NCI-H2107 treated with DMSO at 0.1 percent for 48 hours (cell line): ENCODE measurements at regions not wholly inside any gene's neighbourhood (a gene's known extent, or its start where the extent isn't known, plus 50 kb on each side); places are given as distances from the start of the nearest gene placed in this dataset.

ENCODE experiments used
- DNase-seq: peaks from one replicate; lab custom pipeline; 2025; ENCODE audit not compliant: unreplicated experiment; lab: John Stamatoyannopoulos, UW

DNA sequence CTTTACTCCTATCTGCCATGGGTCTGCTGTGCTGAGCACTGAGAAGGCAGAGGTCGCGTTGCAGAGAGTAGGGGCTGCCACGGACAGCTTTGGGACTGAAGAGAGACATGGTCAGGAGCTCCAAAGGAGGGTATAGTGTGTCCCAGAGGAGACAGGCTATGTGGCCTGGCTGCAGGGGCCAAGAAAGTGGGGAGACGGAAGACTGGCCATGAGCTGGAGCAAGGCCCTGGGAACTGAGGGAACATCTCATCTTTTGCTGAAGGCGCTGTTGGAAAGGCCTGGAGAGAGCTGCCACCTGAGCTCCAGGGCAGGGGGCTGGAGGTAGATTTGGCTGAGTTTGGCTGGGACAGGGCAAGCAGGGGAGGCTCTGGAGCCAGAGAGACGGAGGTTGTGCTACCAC is 55.8 kb upstream of the AJAP1 start:
- DNase-seq = no peak

DNA sequence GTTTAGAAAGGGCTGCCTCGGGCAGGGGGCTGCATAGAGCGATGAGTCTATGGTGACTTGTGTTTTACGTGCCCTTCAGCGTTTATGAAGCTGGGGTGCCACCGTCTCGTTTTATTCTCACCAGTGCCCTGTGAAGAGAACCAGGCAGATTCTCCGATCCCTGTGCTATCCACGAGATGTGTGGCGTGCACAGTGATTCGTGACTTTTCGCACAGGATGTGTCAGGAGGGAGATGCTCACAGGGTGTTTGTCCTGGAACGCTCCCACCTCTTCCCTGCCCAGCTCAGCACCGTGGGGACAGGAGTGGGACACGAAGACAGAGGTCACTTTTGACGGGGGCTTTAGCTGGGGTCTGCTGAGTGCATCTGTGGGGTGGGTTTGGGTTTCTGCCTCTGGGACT is 54.9 kb upstream of the AJAP1 start:
- no peak for DNase-seq

DNA sequence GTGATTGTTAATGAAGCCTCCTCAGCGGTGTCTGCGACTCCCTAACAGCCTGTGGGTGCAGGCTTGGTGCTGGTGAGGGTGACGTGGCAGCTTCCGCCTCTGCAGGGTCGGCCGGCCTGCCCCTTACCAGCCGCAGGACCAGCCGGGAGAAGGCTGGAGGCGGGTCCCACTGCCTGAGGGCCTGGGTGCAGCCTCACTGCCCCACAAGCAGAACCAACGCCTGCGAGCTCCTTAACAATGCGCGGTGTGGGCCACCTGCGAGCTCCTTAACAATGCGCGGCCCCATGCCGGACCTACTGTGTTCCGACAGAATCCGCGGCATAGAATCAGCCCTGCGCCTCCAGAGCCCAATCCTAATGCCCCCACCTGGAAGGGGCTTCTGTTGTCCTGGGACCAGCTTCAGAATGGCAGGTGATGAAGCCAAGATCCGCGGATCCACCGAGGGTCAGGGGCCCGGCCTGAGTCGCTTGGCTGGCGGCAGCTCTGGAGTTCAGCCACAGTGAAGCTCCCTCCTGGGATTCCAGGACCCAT is 54.4 kb upstream of the AJAP1 start:
- DNase-seq = no peak

DNA sequence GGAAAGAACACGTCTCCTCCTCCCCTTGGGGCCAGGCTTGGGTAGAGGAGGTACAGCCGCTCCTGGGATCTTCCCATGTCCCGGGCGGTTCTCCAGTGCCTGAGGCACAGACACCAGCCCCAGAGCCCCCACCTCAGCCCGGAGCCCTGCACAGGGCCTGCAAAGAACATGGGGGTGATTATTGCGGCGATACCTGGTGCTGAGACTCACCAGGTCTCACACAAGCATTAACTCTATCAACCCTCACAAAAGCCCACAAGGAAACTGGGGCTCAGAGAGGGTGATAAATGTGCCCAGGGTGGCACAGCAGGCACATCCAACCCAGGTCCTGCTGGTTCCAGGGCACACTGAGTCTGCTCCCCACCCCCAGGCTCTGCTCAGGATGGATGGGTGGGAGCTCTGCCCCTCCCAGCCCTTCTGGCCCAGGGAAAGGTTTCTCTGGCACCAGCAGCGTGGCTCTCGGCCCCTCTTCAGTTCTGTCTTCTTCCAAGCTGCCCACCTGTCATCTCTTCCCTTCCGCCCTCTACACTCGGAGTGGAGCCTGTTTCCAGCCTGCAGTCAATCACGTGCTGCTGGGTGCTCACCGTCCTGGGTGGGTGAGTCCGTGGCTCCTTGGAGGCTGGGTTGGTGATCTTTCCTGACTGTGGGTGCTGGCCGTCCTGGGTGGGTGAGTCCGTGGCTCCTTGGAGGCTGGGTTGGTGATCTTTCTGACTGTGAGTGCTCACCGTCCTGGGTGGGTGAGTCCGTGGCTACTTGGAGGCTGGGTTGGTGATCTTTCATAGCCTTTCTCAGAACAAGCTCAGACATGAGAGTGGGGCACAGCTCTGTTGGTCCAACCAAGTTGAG is 53.6 kb upstream of the AJAP1 start:
- no peak for DNase-seq

DNA sequence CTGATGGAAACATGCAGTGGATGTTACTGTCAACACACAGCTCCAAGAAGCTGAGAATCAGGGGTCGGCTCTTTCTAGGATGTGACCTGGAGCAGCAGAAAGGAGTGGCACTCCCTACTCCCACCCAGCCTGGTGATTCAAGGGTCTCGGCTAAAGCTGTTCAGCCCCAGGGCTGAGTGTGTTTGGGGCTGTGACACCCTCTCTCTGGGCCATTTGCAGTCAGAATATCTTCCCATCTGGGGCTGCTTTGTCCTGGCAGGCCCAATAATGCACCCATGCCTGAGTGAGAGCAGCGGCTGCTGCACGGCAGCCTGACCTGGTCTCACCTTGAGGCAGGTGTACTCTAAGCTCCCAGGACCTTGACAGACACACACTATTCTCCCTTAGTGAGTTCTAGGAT is 52.5 kb upstream of the AJAP1 start:
- DNase-seq = no peak

DNA sequence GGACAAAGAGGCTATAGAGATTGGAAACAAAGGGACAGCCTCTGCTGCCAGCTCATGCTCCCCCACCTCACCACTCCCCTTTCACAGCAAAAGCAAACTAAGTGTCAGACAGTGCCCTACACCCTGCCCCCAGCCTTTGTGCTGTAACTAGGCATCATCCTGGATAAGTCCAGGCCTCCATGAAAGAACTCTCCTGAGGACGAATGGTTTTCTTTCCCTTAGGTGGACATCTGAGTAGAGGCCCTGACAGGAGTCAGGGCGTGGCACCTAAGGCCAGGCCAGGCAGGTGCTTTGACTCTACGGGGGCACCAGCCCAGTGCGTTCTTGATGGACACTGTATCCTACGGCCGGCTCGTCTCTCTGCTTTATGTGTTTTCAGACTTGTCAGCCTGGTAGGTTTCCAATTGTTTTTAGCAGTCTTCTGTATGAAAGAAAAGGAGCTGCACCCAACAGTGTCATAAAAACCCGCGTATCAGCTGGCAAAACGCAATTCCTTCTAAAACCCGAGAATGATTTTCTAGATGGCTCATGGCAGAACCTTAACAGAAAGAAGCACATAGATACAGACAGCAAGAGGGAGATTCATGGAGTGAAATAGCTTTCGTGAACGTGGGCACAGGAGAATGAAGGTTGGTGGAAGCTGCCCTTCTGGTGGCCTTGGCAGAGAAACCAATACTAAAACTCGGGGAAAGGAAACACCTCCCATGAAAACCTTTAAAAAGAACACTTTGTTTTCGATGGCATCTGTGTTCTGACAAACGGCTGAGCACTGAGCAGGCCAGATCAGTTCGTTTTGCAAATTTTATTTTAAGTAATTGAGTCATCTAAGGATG is 51.7 kb upstream of the AJAP1 start:
- no peak for DNase-seq

DNA sequence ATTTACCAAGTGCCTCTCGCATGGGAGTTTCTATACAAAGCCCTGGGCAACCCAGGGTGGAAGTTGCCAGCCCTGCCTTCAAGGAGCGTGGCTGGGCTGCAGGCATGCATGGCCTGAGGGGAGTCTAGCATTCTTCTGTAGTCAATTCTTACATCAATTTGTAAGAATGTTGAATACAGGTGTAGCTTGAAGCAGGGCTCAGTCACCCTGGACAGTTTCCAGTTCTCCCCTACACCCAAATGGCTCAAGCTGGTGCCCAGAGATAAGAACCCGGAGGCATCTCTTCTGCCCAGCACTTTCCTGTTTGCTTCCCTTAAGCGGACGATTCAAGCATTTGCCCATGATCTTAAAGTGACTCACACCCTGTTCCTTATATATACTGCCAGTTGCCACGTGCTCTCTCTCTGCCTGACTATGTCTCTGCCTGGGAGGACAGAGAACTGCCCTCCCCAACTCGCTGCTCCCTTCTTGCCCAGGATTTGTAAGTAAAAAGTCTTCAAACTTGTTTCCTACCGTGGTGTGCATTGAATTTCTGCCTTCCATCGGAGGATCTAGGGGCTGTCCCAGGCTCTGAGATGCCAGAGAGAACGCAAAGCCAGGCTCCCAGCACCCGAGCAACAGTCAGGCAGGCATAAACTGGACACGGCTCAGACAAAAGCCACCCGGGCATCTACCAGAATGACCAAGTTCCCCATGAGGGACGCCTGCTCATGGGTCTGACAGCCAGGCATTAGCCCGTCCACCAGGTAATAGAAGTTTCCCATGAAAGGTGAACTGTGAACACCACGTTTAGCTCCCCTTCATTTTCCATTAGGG is 50.9 kb upstream of the AJAP1 start:
- no peak for DNase-seq
